22Rv1 (cell line): ENCODE measurements at regions not wholly inside any gene's neighbourhood (a gene's known extent, or its start where the extent isn't known, plus 50 kb on each side); places are given as distances from the start of the nearest gene placed in this dataset.

Experiments
- CTCF ChIP-seq: fragments of 450-650 bp; IDR thresholded peaks from 2 replicates; pipeline ENCODE4 v1.5.1; 2017; ENCODE audit warnings: mild to moderate bottlenecking
- ZFX ChIP-seq: fragments of 450-650 bp; IDR thresholded peaks from 2 replicates; pipeline ENCODE4 v1.6.1; 2017; ENCODE audit warnings: antibody characterized with exemption, borderline replicate concordance

- no peak for TF ChIP-seq CTCF
- no peak for TF ChIP-seq ZFX
Observed at GRCh38 chr2:175399326-175399725, 217.8 kb upstream of the ATP5MC3 start.
